IMR-90 (cell line): ENCODE measurements at regions not wholly inside any gene's neighbourhood (a gene's known extent, or its start where the extent isn't known, plus 50 kb on each side); places are given as distances from the start of the nearest gene placed in this dataset.

Experiments used
- ATAC-seq: fragments of 200-7000 bp; cut with Tn5 transposase; 2 replicates; pipeline ENCODE4 v1.9.1; 2020; ENCODE audit warnings: low read depth, mild to moderate bottlenecking, moderate library complexity
- BruUV-seq: library from RNA; stranded (reverse); fragments of 400-500 nt; replicated peaks from 2 replicates; lab custom pipeline; 2021; lab: Mats Ljungman, UMichigan
- CTCF ChIA-PET: fragments of 300-600 bp; formaldehyde crosslinking; extraction: SDS; loops from one replicate; lab custom pipeline; 2021; ENCODE audit warnings: antibody characterized with exemption; lab: Yijun Ruan, JAX
- POLR2A ChIA-PET: fragments of 300-600 bp; sonication (Branson Sonifier 250); formaldehyde crosslinking; loops from one replicate; lab custom pipeline; 2022; ENCODE audit warnings: antibody characterized with exemption; ENCODE audit not compliant: unreplicated experiment; lab: Charles Lee
- DNase-seq: peaks from one replicate; pipeline ENCODE4 v3.0.0; 2013
- H2AFZ ChIP-seq: replicated peaks from 2 replicates; pipeline ENCODE3; 2013; ENCODE audit warnings: low read length, mild to moderate bottlenecking; ENCODE audit not compliant: poor library complexity
- H2AK5ac ChIP-seq: 2 replicates; pipeline ENCODE4 v1.6.1; 2013; ENCODE audit warnings: low read depth, low read length, inconsistent platforms
- H2AK9ac ChIP-seq: replicated peaks from 2 replicates; pipeline ENCODE3; 2013; ENCODE audit warnings: mild to moderate bottlenecking, low read depth, low read length, moderate library complexity; ENCODE audit not compliant: poor library complexity
- H2BK120ac ChIP-seq: 2 replicates; pipeline ENCODE4 v1.6.1; 2013; ENCODE audit warnings: low read depth, low read length, inconsistent platforms
- H2BK15ac ChIP-seq: 3 replicates; pipeline ENCODE4 v1.6.1; 2013; ENCODE audit warnings: low read depth, low read length, inconsistent platforms
- H2BK20ac ChIP-seq: 2 replicates; pipeline ENCODE4 v1.6.1; 2013; ENCODE audit warnings: low read depth, mild to moderate bottlenecking, inconsistent platforms, low read length, moderate library complexity
- H2BK5ac ChIP-seq: 2 replicates; pipeline ENCODE4 v1.6.1; 2013; ENCODE audit warnings: mild to moderate bottlenecking, low read depth, low read length, inconsistent platforms; ENCODE audit not compliant: poor library complexity, severe bottlenecking
- H3K14ac ChIP-seq: replicated peaks from 2 replicates; pipeline ENCODE4 v1.6.1; 2013; ENCODE audit warnings: low read depth, low read length, inconsistent platforms
- H3K18ac ChIP-seq: 2 replicates; pipeline ENCODE4 v1.6.1; 2013; ENCODE audit warnings: low read depth, low read length, control low read depth
- H3K23ac ChIP-seq: 2 replicates; pipeline ENCODE4 v1.6.1; 2013; ENCODE audit warnings: low read depth, low read length, inconsistent platforms
- H3K27ac ChIP-seq: 2 replicates; pipeline ENCODE4 v1.5.1; 2013; ENCODE audit warnings: mild to moderate bottlenecking, control low read depth, low read length; ENCODE audit not compliant: insufficient read depth
- H3K27me3 ChIP-seq: 2 replicates; pipeline ENCODE4 v1.6.1; 2013; ENCODE audit warnings: low read length; ENCODE audit not compliant: control insufficient read depth, insufficient read depth
- H3K36me3 ChIP-seq: 2 replicates; pipeline ENCODE4 v1.6.1; 2013; ENCODE audit warnings: low read length, mixed read lengths; ENCODE audit not compliant: control insufficient read depth, insufficient read depth
- H3K4ac ChIP-seq: 2 replicates; pipeline ENCODE4 v1.6.1; 2013; ENCODE audit warnings: low read depth, low read length, inconsistent platforms
- H3K4me1 ChIP-seq: 2 replicates; pipeline ENCODE4 v1.6.1; 2013; ENCODE audit warnings: low read length, mixed read lengths; ENCODE audit not compliant: control insufficient read depth, insufficient read depth
- H3K4me2 ChIP-seq: 2 replicates; pipeline ENCODE4 v1.6.1; 2013; ENCODE audit warnings: low read depth, mild to moderate bottlenecking, control low read depth, low read length, moderate library complexity
- H3K4me3 ChIP-seq: 2 replicates; pipeline ENCODE4 v1.5.1; 2013; ENCODE audit warnings: low read depth, mild to moderate bottlenecking, control low read depth, low read length, moderate library complexity; ENCODE audit not compliant: insufficient read depth
- H3K56ac ChIP-seq: 2 replicates; pipeline ENCODE4 v1.6.1; 2013; ENCODE audit warnings: low read length, inconsistent platforms; ENCODE audit not compliant: insufficient read depth; ENCODE audit errors: extremely low read depth
- H3K79me1 ChIP-seq, 2 experiments: 2 replicates each; pipeline ENCODE4 v1.6.1; 2013; ENCODE audit warnings: low read length in 2 of 2, inconsistent platforms in 1 of 2, low read depth in 1 of 2
- H3K9ac ChIP-seq: 2 replicates; pipeline ENCODE4 v1.6.1; 2013; ENCODE audit warnings: low read depth, low read length, control low read depth
- H3K9me1 ChIP-seq: 2 replicates; pipeline ENCODE4 v1.6.1; 2013; ENCODE audit warnings: low read length, inconsistent platforms; ENCODE audit not compliant: insufficient read depth
- H3K9me3 ChIP-seq: 2 replicates; pipeline ENCODE4 v1.6.1; 2013; ENCODE audit warnings: low read length; ENCODE audit not compliant: control insufficient read depth, insufficient read depth
- H4K20me1 ChIP-seq: 2 replicates; pipeline ENCODE4 v1.6.1; 2013; ENCODE audit warnings: low read length, inconsistent platforms; ENCODE audit not compliant: insufficient read depth
- H4K5ac ChIP-seq: 2 replicates; pipeline ENCODE4 v1.6.1; 2013; ENCODE audit warnings: mild to moderate bottlenecking, low read depth, low read length, control low read depth
- H4K8ac ChIP-seq, 2 experiments: 2 replicates each; pipeline ENCODE4 v1.6.1; 2013; ENCODE audit warnings: low read depth in 2 of 2, low read length in 2 of 2, control low read depth in 1 of 2, inconsistent platforms in 1 of 2
- H4K91ac ChIP-seq: 2 replicates; pipeline ENCODE4 v1.6.1; 2013; ENCODE audit warnings: low read depth, low read length, inconsistent platforms; ENCODE audit not compliant: insufficient read depth
- BHLHE40 ChIP-seq: fragments of 150-350 bp; IDR thresholded peaks from 2 replicates; pipeline ENCODE4 v1.6.1; 2016; ENCODE audit warnings: mild to moderate bottlenecking, low read depth, low read length
- CEBPB ChIP-seq: IDR thresholded peaks from 2 replicates; pipeline ENCODE4 v1.6.1; 2012; ENCODE audit warnings: low read depth, low read length, improper control_type of control experiment
- FOS ChIP-seq: fragments of 150-350 bp; IDR thresholded peaks from 2 replicates; pipeline ENCODE4 v1.6.1; 2016; ENCODE audit warnings: low read depth, low read length
- POLR2A ChIP-seq: IDR thresholded peaks from 2 replicates; pipeline ENCODE4 v1.6.1; 2012; ENCODE audit warnings: mild to moderate bottlenecking, low read depth, low read length
- RAD21 ChIP-seq: IDR thresholded peaks from 2 replicates; pipeline ENCODE4 v1.6.1; 2012; ENCODE audit warnings: low read length, improper control_type of control experiment
- RCOR1 ChIP-seq: IDR thresholded peaks from 2 replicates; pipeline ENCODE4 v1.6.1; 2012; ENCODE audit warnings: mild to moderate bottlenecking, low read length, improper control_type of control experiment; ENCODE audit not compliant: insufficient replicate concordance
- SMC3 ChIP-seq: fragments of 150-350 bp; IDR thresholded peaks from 2 replicates; pipeline ENCODE4 v1.6.1; 2016; ENCODE audit warnings: low read depth, mild to moderate bottlenecking, antibody characterized with exemption, low read length, moderate library complexity
- WGBS, 2 experiments: methylation state at CpG; one replicate each; pipeline versions ENCODE4 v1.1.5 to v1.1.7; 2013; ENCODE audit warnings: missing lambda C conversion rate in 2 of 2; ENCODE audit not compliant: insufficient read length in 1 of 2; ENCODE audit errors: extremely low coverage in 2 of 2; 5-methylcytosine and 5-hydroxymethylcytosine counted together
- dilution Hi-C: fragments of 300-500 bp; cut with HindIII; formaldehyde crosslinking; loops from one replicate; pipeline ENCODE4 v1.14.3; 2018; ENCODE audit warnings: low sequenced_read_pairs; ENCODE audit not compliant: unreplicated experiment
- in situ Hi-C: fragments of 300-500 bp; cut with MboI; formaldehyde crosslinking; loops from 3 replicates; pipeline ENCODE4 v1.14.3; 2019; ENCODE audit warnings: low sequenced_read_pairs, inconsistent platforms, mixed read lengths
- intact Hi-C: fragments of 100-400 bp; cut with micrococcal nuclease; formaldehyde crosslinking; loops from 2 replicates; pipeline ENCODE4 v1.10.0; 2022

GRCh38 chr12:89092297-89092696 is 260.0 kb downstream of the DUSP6 start:
- no peak overlapping the region for H3K23ac ChIP-seq
- H4K5ac ChIP-seq, result no peak overlapping the region
- dilution Hi-C loops (no loop called here), intact Hi-C loops (no loop called here), in situ Hi-C loops (no loop called here)
- no peak overlapping the region for H2AK9ac ChIP-seq
- no peaks in the 10 kb centered on the region for H4K20me1 ChIP-seq
- peaks cover 9% of the 10 kb centered on the region for H3K9me3 ChIP-seq
- no peaks in the 10 kb centered on the region for H3K36me3 ChIP-seq
- no peak overlapping the region for H2AK5ac ChIP-seq
- no peak for ATAC-seq
- CTCF ChIA-PET, result no interaction called here
- no peak overlapping the region for H3K9ac ChIP-seq
- no peaks in the 10 kb centered on the region for H3K4me1 ChIP-seq
- no peak for DNase-seq
- H3K4me3 ChIP-seq, result no peak overlapping the region
- POLR2A ChIA-PET, result no interaction called here
- no peak overlapping the region for H4K8ac ChIP-seq
- no peak overlapping the region for H3K56ac ChIP-seq
- no peak overlapping the region for H3K27ac ChIP-seq
- no peak overlapping the region for H2AFZ ChIP-seq
- H3K14ac ChIP-seq, result no peak overlapping the region
- no peak overlapping the region for H2BK120ac ChIP-seq
- BruUV-seq, result no TSS peak
- H3K79me1 ChIP-seq, result no peaks in the 10 kb centered on the region
- H3K4ac ChIP-seq, result no peak overlapping the region
- TF ChIP-seq BHLHE40, result no peak
- no peak for TF ChIP-seq RCOR1
- TF ChIP-seq CEBPB, result no peak
- TF ChIP-seq FOS, result no peak
- TF ChIP-seq RAD21, result no peak
- TF ChIP-seq SMC3, result no peak
- TF ChIP-seq POLR2A, result no peak
- WGBS, 2 experiments, result no CpG with 5 or more reads among the region's 2 CpGs
- H2BK20ac ChIP-seq, result no peak overlapping the region
- no peaks in the 10 kb centered on the region for H3K27me3 ChIP-seq
- no peak overlapping the region for H3K18ac ChIP-seq
- no peak overlapping the region for H3K4me2 ChIP-seq
- no peak overlapping the region for H2BK15ac ChIP-seq
- no peak overlapping the region for H4K91ac ChIP-seq
- no peak overlapping the region for H2BK5ac ChIP-seq
- no peaks in the 10 kb centered on the region for H3K9me1 ChIP-seq
